HG03097 (cell line): ENCODE measurements at regions not wholly inside any gene's neighbourhood (a gene's known extent, or its start where the extent isn't known, plus 50 kb on each side); places are given as distances from the start of the nearest gene placed in this dataset.

ENCODE experiments used
- ATAC-seq: cut with Tn5 transposase; IDR thresholded peaks from one replicate; pipeline ENCODE4 v1.9.1; 2021; ENCODE audit not compliant: unreplicated experiment, low FRiP score

DNA sequence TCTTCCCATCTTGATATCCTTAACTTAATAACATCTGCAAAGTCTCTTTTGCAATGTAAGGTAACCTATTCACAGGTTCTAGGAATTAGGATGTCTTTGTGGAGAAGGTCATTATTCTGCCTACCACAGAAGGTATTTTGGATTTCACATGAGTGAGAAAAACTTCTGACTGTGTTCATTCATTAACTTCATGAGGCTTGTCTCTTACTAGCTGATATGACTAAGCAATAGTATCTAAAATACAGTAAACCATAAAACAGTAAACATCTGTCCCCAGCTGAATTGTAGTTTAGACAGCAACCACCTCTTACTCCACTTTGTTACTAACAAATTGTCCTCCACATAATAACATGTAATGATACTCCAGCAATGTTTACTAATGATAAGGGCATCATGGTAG, 198.1 kb downstream of the SEC23A start:
- ATAC-seq, result no peak

DNA sequence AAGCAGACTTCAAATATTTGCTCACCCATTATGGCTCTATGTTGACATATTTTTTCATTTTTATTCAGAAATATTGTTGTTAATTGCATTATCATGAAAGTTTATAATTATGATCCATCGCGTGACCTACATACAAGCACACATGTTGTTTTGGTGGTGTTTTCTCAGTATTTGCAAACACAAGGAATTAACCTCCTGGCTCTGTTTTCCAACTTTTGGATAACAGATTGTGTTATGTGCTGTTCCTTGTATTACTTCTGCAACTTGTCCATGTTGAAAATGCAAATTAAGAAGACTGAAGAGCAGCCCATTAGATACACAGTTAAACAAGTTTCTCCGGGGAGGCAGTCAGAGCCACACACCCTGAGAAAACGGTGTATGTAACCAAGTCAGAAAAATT, 201.2 kb downstream of the SEC23A start:
- ATAC-seq, result no peak

GRCh38 chr14:38900887-38901286, 202.1 kb downstream of the SEC23A start:
- no peak for ATAC-seq

- ATAC-seq, result no peak
Measured at GRCh38 chr14:38887696-38888095, 215.3 kb downstream of the SEC23A start.

DNA sequence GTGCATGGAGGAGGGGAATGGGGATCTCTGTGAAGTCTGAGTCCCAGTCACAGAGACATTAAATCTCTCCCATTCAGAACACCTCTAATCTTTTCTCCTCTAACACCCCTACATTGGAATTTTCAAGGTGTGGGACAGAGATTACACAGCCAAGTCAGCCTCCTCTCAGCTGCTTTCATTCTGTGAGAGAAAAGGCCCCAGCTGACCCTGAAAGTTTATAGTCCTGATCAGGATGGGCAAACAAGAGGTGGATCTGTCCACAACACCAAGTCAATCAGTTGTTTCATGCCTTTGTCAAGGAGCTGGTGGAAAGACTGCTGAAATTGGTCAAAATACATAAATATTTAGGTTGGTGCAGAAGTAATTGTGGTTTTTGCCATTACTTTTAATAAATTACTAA, 218.9 kb downstream of the SEC23A start:
- ATAC-seq, result no peak

GRCh38 chr14:38883127-38883526, 219.9 kb downstream of the SEC23A start:
- ATAC-seq, result no peak

DNA sequence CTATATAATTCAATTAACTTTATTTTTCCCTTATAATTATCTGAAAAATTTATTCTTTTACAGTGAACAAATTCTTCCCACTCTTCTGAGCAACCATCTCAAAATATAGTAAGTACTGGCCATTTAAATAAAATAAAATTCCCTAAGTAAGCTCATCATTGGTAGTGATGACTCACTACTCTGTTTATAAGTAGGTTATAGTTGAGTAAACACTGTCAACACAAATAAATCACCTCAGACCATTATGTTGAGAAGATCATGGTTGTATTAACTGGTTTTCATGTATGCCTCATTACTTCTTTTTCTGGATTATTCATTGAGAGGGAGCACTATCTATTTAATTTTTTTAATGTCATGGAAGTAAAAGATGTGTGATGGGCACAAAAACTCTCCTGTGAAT, 220.5 kb downstream of the SEC23A start:
- no peak for ATAC-seq

GRCh38 chr14:38880643-38881524, 222.2 kb downstream of the SEC23A start:
- no peak for ATAC-seq

DNA sequence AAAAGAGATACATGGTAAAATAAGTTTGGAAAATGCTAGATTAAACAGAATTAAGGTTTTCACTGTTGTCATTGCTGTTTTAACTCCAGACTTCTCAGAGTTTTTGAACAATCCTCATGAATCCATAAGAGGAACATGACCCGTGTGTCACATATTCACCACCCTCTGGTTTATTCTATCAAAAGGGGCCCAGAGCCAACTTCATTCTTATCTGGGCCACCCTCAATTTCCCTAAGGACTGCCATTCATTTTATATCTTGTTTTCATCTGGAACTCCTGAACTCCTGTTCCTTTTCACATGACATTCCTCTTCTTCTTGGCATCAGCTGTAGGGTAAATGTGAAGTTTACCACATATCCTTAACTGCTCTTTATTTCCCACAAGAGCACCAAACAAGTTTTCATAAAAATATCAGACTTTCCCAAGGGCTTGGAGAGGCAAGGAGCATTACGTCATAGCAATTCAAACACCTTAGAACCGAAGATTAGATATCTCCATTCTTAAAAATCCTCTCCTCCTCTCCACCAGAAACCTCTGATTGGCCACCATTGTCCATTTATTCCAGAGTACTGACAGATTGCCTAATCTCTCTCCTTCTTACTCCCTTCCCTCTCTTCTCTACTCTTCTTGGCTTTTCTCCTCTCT, 225.2 kb downstream of the SEC23A start:
- ATAC-seq, result no peak

DNA sequence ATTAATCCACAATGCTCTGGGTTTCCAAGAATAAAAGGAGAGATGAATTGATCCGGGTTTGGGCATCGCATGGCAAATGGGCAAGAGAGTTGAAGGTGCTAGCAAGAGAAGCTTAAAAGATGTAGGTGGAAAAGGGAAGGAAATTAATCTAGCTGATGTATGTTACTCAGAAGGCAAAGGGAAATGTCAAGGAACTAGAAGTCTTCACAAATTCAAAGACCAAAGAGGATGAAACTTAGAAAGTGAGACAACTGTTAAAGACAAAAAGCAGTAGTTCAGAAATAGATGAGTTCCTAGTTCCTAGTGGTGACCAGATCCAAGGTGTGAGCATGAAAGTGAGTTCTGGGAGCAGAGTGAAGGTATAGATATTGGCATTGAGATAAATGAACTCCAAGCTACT, 228.3 kb downstream of the SEC23A start:
- no peak for ATAC-seq

DNA sequence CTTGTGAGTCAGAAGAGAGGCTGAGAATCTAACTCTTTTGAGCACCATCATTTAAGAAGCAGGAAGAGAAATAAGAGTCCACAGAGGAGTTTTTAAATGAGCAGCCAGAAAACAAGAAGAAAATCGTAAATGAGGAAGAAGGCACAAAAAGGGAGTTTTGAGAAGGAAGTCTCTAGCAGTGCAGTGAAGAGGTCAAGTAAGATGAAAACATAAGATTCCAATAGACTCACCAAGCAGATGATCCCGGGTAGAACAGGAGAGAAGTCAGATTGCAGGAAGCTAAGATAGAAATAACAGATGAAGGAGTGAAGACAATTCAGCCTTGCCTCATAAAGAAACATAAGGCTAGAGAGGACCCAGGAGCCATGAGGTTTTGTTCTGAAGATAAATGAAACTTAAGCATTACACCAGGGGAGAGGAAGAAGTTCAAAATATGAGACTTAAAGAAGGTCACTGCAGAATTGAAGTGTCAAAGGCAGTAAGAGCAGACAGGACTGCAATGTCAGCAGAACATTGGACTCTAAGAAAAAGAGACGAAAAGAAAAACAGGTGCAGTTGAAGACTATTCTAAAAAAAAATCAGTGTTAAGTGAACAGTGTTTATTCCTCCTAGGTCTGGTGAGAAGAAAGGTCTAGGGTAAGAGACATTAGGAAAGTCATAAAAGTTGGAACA, 229.0 kb downstream of the SEC23A start:
- no peak for ATAC-seq

- no peak for ATAC-seq
Measured at GRCh38 chr14:38870296-38870836, 232.7 kb downstream of the SEC23A start.

DNA sequence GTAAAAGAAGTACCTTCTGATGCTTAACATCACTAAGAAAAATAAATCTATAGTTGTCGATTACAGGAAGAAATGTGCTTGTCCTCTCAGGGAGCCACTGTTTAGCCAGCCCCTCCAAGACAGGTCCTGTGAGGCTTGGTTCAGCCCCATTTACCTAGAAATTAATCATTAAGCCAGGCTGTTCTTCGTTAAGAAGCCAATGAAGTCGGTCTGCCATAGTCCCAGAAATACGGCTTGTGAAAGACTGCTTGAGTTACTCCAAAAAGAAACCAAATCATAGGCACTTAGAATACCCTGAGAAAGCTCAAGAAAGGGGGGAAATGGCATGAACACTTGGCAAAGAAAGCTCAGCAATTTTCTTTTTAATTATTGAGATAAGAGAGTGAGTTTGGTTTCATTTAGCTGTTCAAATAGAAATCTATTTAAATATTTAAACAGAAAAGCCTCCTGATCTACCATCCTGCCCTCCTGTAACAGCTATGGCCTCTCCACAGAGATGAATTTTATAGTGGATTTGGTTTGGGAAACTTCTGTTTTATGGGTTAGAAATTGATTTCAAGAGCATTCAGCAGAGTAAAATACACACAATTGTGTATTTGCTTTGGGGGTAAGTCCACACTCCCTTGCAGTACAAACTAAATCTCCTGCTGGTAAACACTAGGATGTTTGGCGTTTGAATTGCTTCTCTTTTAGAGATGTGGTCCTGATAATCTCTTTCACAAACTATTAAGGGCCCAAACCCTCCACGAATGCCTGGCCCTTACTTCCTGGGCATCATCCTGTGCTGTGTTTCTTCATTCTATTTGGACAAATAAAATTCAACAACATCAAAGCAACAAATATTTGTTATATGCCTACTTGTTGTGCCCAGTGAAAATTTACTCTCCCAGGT, 234.4 kb downstream of the SEC23A start:
- no peak for ATAC-seq

- peak; percentile 89 for ATAC-seq
Measured at GRCh38 chr14:38867561-38868150, 235.4 kb downstream of the SEC23A start.

DNA sequence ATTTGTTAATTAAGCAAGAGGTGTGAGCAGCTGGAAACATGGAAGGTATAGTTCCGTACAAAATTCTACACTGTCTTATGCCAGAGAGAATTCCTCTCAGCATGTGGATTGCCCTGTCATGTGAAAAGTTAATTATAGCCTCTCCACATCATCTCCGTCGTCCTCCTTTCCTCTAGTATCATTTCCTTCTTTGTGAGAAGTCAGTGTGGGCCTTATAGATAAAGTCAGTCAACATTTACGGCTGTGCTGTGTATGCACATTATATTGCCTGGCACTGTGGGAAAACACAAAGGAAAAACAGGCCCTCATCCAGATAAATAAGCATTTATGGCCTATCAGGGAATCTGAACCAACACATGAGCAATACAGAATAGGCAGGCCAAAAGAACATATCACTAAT, 236.6 kb downstream of the SEC23A start:
- no peak for ATAC-seq

- no peak for ATAC-seq
Measured at GRCh38 chr14:38862366-38862765, 240.7 kb downstream of the SEC23A start.

- ATAC-seq, result no peak
Measured at GRCh38 chr14:38860530-38860929, 242.5 kb downstream of the SEC23A start.

DNA sequence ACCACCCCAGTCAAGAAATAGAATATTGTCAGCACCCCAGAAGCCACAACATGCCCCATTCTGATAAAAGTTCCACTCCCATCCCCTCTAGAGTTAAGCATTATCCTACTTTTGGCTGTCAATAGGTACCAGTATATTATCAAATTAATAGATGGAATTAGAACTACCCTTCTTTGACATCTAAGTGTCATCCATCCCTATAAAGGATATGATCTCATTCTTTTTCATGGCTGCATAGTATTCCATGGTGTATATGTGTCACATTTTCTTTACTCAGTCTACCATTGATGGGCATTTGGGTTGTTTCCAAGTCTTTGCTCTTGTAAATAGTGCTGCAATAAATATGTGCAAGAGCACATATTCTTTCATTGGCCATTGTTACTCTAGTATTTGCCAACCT, 246.2 kb downstream of the SEC23A start:
- ATAC-seq, result no peak

GRCh38 chr14:38855513-38855912, 247.5 kb downstream of the SEC23A start:
- no peak for ATAC-seq

- no peak for ATAC-seq
Measured at GRCh38 chr14:38851111-38851510, 251.9 kb downstream of the SEC23A start.
